H1 (cell line): ENCODE measurements at regions not wholly inside any gene's neighbourhood (a gene's known extent, or its start where the extent isn't known, plus 50 kb on each side); places are given as distances from the start of the nearest gene placed in this dataset.

Experiments used
- BRCA1 ChIP-seq: IDR thresholded peaks from 2 replicates; pipeline ENCODE4 v1.6.1; 2012; ENCODE audit warnings: low read depth, low read length, improper control_type of control experiment
- CEBPB ChIP-seq: IDR thresholded peaks from 2 replicates; pipeline ENCODE4 v1.6.1; 2012; ENCODE audit warnings: low read depth, low read length
- CREB1 ChIP-seq: IDR thresholded peaks from 2 replicates; pipeline ENCODE4 v1.6.1; 2012; ENCODE audit warnings: inconsistent platforms
- NRF1 ChIP-seq: IDR thresholded peaks from 2 replicates; pipeline ENCODE4 v1.6.1; 2011; ENCODE audit warnings: mild to moderate bottlenecking, low read depth, low read length, improper control_type of control experiment
- POU5F1 ChIP-seq: IDR thresholded peaks from 2 replicates; pipeline ENCODE4 v1.6.1; 2011; ENCODE audit warnings: low read depth, mild to moderate bottlenecking, low read length, moderate library complexity
- RBBP5 ChIP-seq: IDR thresholded peaks from 2 replicates; pipeline ENCODE4 v1.7.1; 2012; ENCODE audit warnings: low read depth, mild to moderate bottlenecking, inconsistent platforms, low read length, moderate library complexity, borderline replicate concordance
- SIRT6 ChIP-seq: IDR thresholded peaks from one replicate; pipeline ENCODE4 v1.7.1; 2012; ENCODE audit warnings: low read length, inconsistent platforms
- SP4 ChIP-seq: IDR thresholded peaks from 2 replicates; pipeline ENCODE4 v1.6.1; 2012; ENCODE audit warnings: low read length, inconsistent platforms

DNA sequence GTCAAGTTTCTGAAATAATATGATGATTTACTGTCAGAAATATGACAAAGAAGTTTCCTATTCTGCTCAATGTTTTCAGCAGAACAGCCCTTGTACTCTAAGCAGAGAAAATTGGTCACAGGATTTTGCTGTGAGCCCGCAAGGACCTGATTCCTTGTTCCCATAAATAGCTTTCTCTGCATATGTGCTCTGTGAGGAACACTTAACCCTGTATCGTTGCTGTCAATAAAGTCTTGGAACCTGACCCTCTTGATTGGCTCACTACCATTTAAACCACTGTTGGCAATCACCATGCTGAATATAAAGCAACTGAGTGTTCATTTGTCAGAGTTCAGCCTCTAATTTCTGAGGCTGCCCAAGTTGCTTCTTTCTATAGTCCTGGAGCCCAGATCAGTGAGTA lies 158.2 kb upstream of the NOCT start (continued):
- TF ChIP-seq CREB1 (no peak), BRCA1 (no peak), SP4 (no peak), RBBP5 (no peak), POU5F1 (no peak), CEBPB (no peak), SIRT6 (no peak), NRF1 (no peak)
